Right lobe of liver (tissue), 4 donors: ENCODE measurements at regions not wholly inside any gene's neighbourhood (a gene's known extent, or its start where the extent isn't known, plus 50 kb on each side); places are given as distances from the start of the nearest gene placed in this dataset.

Experiments
- CTCF ChIP-seq, 4 donors: fragments of 200-600 bp in 3 of 4; fragments of 450-650 bp in 1 of 4; IDR thresholded peaks; one replicate each; pipeline versions ENCODE4 v1.5.1 to v1.8.0; 2016 to 2022; ENCODE audit warnings: antibody characterized with exemption in 4 of 4, mild to moderate bottlenecking in 2 of 4
- POLR2A ChIP-seq: fragments of 450-650 bp; IDR thresholded peaks from one replicate; pipeline ENCODE4 v1.6.1; 2017; ENCODE audit warnings: antibody characterized with exemption, mild to moderate bottlenecking
- donor health status: DM: no; HTN: no; CAD: no.
- donor health status: DM: no; HTN: no; CAD: no.
- donor health status: DM: no; HTN: yes; CAD: no.

- TF ChIP-seq CTCF (IDR thresholded peaks at IDR 0.05) = no peak
- TF ChIP-seq POLR2A = no peak
Measured at GRCh38 chr17:77490361-77491183, 349.8 kb downstream of the SEC14L1 start.
